ENCODE measurements at regions not wholly inside any gene's neighbourhood (a gene's known extent, or its start where the extent isn't known, plus 50 kb on each side); places are given as distances from the start of the nearest gene placed in this dataset.

DNA sequence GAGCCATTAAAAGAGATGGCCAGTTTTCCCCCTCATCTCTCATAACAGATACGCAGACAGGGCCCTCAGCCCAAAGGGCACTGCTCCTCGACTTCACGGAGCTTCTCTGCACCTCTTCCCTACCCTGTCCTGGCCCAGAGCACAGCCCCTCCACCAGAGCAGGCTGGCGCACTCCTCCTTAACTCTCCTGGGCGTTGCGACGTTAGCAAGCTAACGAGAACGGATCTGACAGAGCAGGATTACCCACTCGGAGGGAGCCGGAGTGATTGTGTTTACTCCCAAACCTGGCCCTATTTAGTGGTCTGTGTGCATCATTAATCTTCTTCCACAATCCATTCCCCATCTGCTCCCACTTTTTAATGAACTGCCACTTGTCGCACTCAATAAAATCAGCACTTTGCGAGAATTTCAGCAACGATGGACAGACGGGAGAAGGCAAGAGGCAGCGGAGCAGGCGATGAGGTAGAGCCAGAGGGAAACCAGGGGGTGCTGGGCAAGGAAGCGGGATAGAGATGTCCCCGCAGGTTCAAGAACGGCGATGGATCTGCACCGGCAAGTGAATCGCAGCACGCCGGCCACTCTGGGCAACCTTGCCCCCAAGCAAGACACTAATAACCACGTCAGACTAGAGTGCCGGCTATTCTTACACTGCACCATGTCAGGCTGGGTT lies 159.4 kb downstream of the BUD13 start:
- no peaks in the 10 kb centered on the region for H3K9me2 ChIP-seq (replicated peaks; ENCODE audit: control insufficient read depth, low read length)
- no peaks in the 10 kb centered on the region for H3K36me3 ChIP-seq (ENCODE audit: control insufficient read depth, low read length)
- H3K4me1 ChIP-seq (ENCODE audit: control insufficient read depth, low read length), result peaks cover 8% of the 10 kb centered on the region
- TF ChIP-seq, protein P1, sequence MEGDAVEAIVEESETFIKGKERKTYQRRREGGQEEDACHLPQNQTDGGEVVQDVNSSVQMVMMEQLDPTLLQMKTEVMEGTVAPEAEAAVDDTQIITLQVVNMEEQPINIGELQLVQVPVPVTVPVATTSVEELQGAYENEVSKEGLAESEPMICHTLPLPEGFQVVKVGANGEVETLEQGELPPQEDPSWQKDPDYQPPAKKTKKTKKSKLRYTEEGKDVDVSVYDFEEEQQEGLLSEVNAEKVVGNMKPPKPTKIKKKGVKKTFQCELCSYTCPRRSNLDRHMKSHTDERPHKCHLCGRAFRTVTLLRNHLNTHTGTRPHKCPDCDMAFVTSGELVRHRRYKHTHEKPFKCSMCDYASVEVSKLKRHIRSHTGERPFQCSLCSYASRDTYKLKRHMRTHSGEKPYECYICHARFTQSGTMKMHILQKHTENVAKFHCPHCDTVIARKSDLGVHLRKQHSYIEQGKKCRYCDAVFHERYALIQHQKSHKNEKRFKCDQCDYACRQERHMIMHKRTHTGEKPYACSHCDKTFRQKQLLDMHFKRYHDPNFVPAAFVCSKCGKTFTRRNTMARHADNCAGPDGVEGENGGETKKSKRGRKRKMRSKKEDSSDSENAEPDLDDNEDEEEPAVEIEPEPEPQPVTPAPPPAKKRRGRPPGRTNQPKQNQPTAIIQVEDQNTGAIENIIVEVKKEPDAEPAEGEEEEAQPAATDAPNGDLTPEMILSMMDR (IDR thresholded peaks at IDR 0.05; ENCODE audit: low read depth, low read length, poor library complexity, severe bottlenecking), result no peak
- no peak for TF ChIP-seq EZH2phosphoT487 (IDR thresholded peaks at IDR 0.05; ENCODE audit: borderline replicate concordance, low read length)
- H3K79me2 ChIP-seq (ENCODE audit: control insufficient read depth, low read length), result no peaks in the 10 kb centered on the region
- H4K20me1 ChIP-seq (ENCODE audit: control insufficient read depth, insufficient read depth, low read depth, low read length), result no peaks in the 10 kb centered on the region; the same call in 1 of the 2 replicates
- H3K4me3 ChIP-seq (ENCODE audit: low read length), result no peak overlapping the region
- H3K9me3 ChIP-seq (ENCODE audit: control insufficient read depth, insufficient read depth, low read length), result no peaks in the 10 kb centered on the region
- no peaks in the 10 kb centered on the region for H3F3A ChIP-seq (ENCODE audit: control insufficient read depth, insufficient read depth)
- no peak overlapping the region for H3K27ac ChIP-seq (ENCODE audit: low read depth, low read length)
- H3K4me2 ChIP-seq (ENCODE audit: low read length), result no peak overlapping the region
- H3K27me3 ChIP-seq (ENCODE audit: control insufficient read depth, low read length), result no peaks in the 10 kb centered on the region

GRCh38 chr11:116611998-116612620 lies 160.7 kb downstream of the BUD13 start:
- no peaks in the 10 kb centered on the region for H4K20me1 ChIP-seq (ENCODE audit: control insufficient read depth, insufficient read depth, low read depth, low read length)
- no peaks in the 10 kb centered on the region for H3K9me3 ChIP-seq (ENCODE audit: control insufficient read depth, insufficient read depth, low read length)
- H3K9me2 ChIP-seq (replicated peaks; ENCODE audit: control insufficient read depth, low read length), result no peaks in the 10 kb centered on the region
- no peak overlapping the region for H3K4me2 ChIP-seq (ENCODE audit: low read length)
- no peaks in the 10 kb centered on the region for H3F3A ChIP-seq (ENCODE audit: control insufficient read depth, insufficient read depth)
- H3K4me1 ChIP-seq (ENCODE audit: control insufficient read depth, low read length), result peaks cover 8% of the 10 kb centered on the region
- H3K79me2 ChIP-seq (ENCODE audit: control insufficient read depth, low read length), result no peaks in the 10 kb centered on the region
- no peak for TF ChIP-seq EZH2phosphoT487 (IDR thresholded peaks at IDR 0.05; ENCODE audit: borderline replicate concordance, low read length)
- TF ChIP-seq, protein P1 (IDR thresholded peaks at IDR 0.05; ENCODE audit: low read depth, low read length, poor library complexity, severe bottlenecking), result no peak
- H3K4me3 ChIP-seq (ENCODE audit: low read length), result no peak overlapping the region
- no peaks in the 10 kb centered on the region for H3K27me3 ChIP-seq (ENCODE audit: control insufficient read depth, low read length)
- H3K27ac ChIP-seq (ENCODE audit: low read depth, low read length), result no peak overlapping the region
- no peaks in the 10 kb centered on the region for H3K36me3 ChIP-seq (ENCODE audit: control insufficient read depth, low read length)

- Histone ChIP-seq H3K4me2 (ENCODE audit: low read length) (no peak overlapping the region), H3K27me3 (ENCODE audit: control insufficient read depth, low read length) (no peaks in the 10 kb centered on the region), H3K4me1 (ENCODE audit: control insufficient read depth, low read length) (no peaks in the 10 kb centered on the region), H3K36me3 (ENCODE audit: control insufficient read depth, low read length) (no peaks in the 10 kb centered on the region), H3K9me3 (ENCODE audit: control insufficient read depth, insufficient read depth, low read length) (no peaks in the 10 kb centered on the region), H3K79me2 (ENCODE audit: control insufficient read depth, low read length) (no peaks in the 10 kb centered on the region), H3F3A (ENCODE audit: control insufficient read depth, insufficient read depth) (no peaks in the 10 kb centered on the region), H4K20me1 (ENCODE audit: control insufficient read depth, insufficient read depth, low read depth, low read length) (no peaks in the 10 kb centered on the region), H3K4me3 (ENCODE audit: low read length) (no peak overlapping the region), H3K9me2 (replicated peaks; ENCODE audit: control insufficient read depth, low read length) (no peaks in the 10 kb centered on the region), H3K27ac (ENCODE audit: low read depth, low read length) (no peak overlapping the region)
- TF ChIP-seq, protein P1 (IDR thresholded peaks at IDR 0.05; ENCODE audit: low read depth, low read length, poor library complexity, severe bottlenecking), result no peak
- no peak for TF ChIP-seq EZH2phosphoT487 (IDR thresholded peaks at IDR 0.05; ENCODE audit: borderline replicate concordance, low read length)
Observed at GRCh38 chr11:116610190-116610589, 162.6 kb downstream of the BUD13 start.

All from DOHH2 (cell line).